ENCODE measurements at regions not wholly inside any gene's neighbourhood (a gene's known extent, or its start where the extent isn't known, plus 50 kb on each side); places are given as distances from the start of the nearest gene placed in this dataset.

GRCh38 chr2:236963631-236964182, 122.0 kb upstream of the COPS8 start:
- DNase-seq = no peak

- no peak for DNase-seq
Observed at GRCh38 chr2:236964291-236964690, 121.4 kb upstream of the COPS8 start.

- DNase-seq = no peak
Observed at GRCh38 chr2:236965021-236965840, 120.5 kb upstream of the COPS8 start.

- no peak for DNase-seq
Observed at GRCh38 chr2:236965841-236966096, 119.9 kb upstream of the COPS8 start.

GRCh38 chr2:236967499-236967783, 118.2 kb upstream of the COPS8 start:
- no peak for DNase-seq

GRCh38 chr2:236968101-236968879, 117.4 kb upstream of the COPS8 start:
- no peak for DNase-seq

GRCh38 chr2:236968880-236969534, 116.7 kb upstream of the COPS8 start:
- DNase-seq = no peak

- no peak for DNase-seq
Observed at GRCh38 chr2:236969767-236970655, 115.7 kb upstream of the COPS8 start.

- DNase-seq = no peak
Observed at GRCh38 chr2:236970656-236971010, 115.1 kb upstream of the COPS8 start.

GRCh38 chr2:236971131-236971821, 114.4 kb upstream of the COPS8 start:
- DNase-seq = no peak

- DNase-seq = no peak
Observed at GRCh38 chr2:236971919-236972381, 113.7 kb upstream of the COPS8 start.

- peak; percentile 40 for DNase-seq
Observed at GRCh38 chr2:236972491-236973342, 113.0 kb upstream of the COPS8 start.

GRCh38 chr2:236973343-236973980, 112.2 kb upstream of the COPS8 start:
- DNase-seq = no peak

- DNase-seq = no peak
Observed at GRCh38 chr2:236974148-236974547, 111.5 kb upstream of the COPS8 start.

- no peak for DNase-seq
Observed at GRCh38 chr2:236974752-236975151, 110.9 kb upstream of the COPS8 start.

GRCh38 chr2:236975766-236976165, 109.9 kb upstream of the COPS8 start:
- no peak for DNase-seq

- DNase-seq = no peak
Observed at GRCh38 chr2:236976266-236977062, 109.2 kb upstream of the COPS8 start.

- no peak for DNase-seq
Observed at GRCh38 chr2:236977063-236977851, 108.4 kb upstream of the COPS8 start.

- DNase-seq = no peak
Observed at GRCh38 chr2:236977852-236978398, 107.8 kb upstream of the COPS8 start.
